ENCODE measurements at regions not wholly inside any gene's neighbourhood (a gene's known extent, or its start where the extent isn't known, plus 50 kb on each side); places are given as distances from the start of the nearest gene placed in this dataset.

GRCh38 chr5:15384176-15384575 is 115.8 kb upstream of the FBXL7 start:
- Histone ChIP-seq H3K4me1 (ENCODE audit: control insufficient read depth, insufficient read depth, low read length) (no peaks in the 10 kb centered on the region), H3K27ac (ENCODE audit: insufficient read depth, low read length) (no peak overlapping the region), H3K27me3 (ENCODE audit: control insufficient read depth, insufficient read depth, low read length) (peaks cover 6% of the 10 kb centered on the region), H3K18ac (ENCODE audit: low read depth, low read length) (no peak overlapping the region), H3K9me1 (ENCODE audit: insufficient read depth, low read length) (no peaks in the 10 kb centered on the region), H2AFZ (replicated peaks; ENCODE audit: low read length, poor library complexity) (no peak overlapping the region), H2BK5ac (ENCODE audit: low read depth, low read length, poor library complexity, severe bottlenecking) (no peak overlapping the region), H3K4me3 (ENCODE audit: insufficient read depth, low read depth, low read length) (no peak overlapping the region), H2BK20ac (ENCODE audit: low read depth, low read length) (no peak overlapping the region), H3K4ac (ENCODE audit: low read depth, low read length) (no peak overlapping the region), H2AK9ac (replicated peaks; ENCODE audit: low read depth, low read length, poor library complexity) (no peak overlapping the region), H3K14ac (replicated peaks; ENCODE audit: low read depth, low read length) (no peak overlapping the region), H4K20me1 (ENCODE audit: insufficient read depth, low read length) (no peaks in the 10 kb centered on the region), H3K4me2 (ENCODE audit: low read depth, low read length) (no peak overlapping the region), H3K9ac (ENCODE audit: low read depth, low read length) (no peak overlapping the region), H2BK15ac (ENCODE audit: low read depth, low read length) (no peak overlapping the region), H3K56ac (ENCODE audit: extremely low read depth, insufficient read depth, low read length) (no peak overlapping the region), H4K5ac (ENCODE audit: low read depth, low read length) (no peak overlapping the region), H4K8ac (ENCODE audit: low read depth in 2 of 2, low read length in 2 of 2) (no peak overlapping the region), H3K9me3 (ENCODE audit: control insufficient read depth, insufficient read depth, low read length) (no peaks in the 10 kb centered on the region), H2AK5ac (ENCODE audit: low read depth, low read length) (no peak overlapping the region), H4K91ac (ENCODE audit: insufficient read depth, low read depth, low read length) (no peak overlapping the region), H3K79me1 (ENCODE audit: low read depth in 1 of 2, low read length in 2 of 2) (no peaks in the 10 kb centered on the region), H3K23ac (ENCODE audit: low read depth, low read length) (no peak overlapping the region), H3K36me3 (ENCODE audit: control insufficient read depth, insufficient read depth, low read length) (no peaks in the 10 kb centered on the region), H2BK120ac (ENCODE audit: low read depth, low read length) (no peak overlapping the region)
- ATAC-seq (ENCODE audit: low read depth), result no peak
- ChIA-PET POLR2A (ENCODE audit: unreplicated experiment) (no interaction called here), CTCF (interaction anchor here (1.1 to 1.5 kb wide), 3 partner anchors 10 to 611 kb away, joined by 3 to 5 read pairs (median 5); no protein-coding TSS in a partner anchor)
- dilution Hi-C loops (cut with HindIII; ENCODE audit: low sequenced_read_pairs, unreplicated experiment), result no loop called here
- 50% methylated on average over 5 of the region's 9 CpGs; no CpG with 5 or more reads in 1 of the 2 experiments for WGBS, 2 experiments (ENCODE audit: extremely low coverage in 2 of 2, insufficient read length in 1 of 2)
- BruUV-seq (replicated peaks), result no TSS peak
- DNase-seq, result no peak
- in situ Hi-C loops (cut with MboI; ENCODE audit: low sequenced_read_pairs), result no loop called here
- TF ChIP-seq NFE2L2 (IDR thresholded peaks at IDR 0.05; ENCODE audit: low read depth, low read length) (no peak), CHD1 (IDR thresholded peaks at IDR 0.05; ENCODE audit: low read depth, low read length) (no peak), BHLHE40 (IDR thresholded peaks at IDR 0.05; ENCODE audit: low read depth, low read length) (no peak), RAD21 (IDR thresholded peaks at IDR 0.05; ENCODE audit: low read length) (no peak), RFX5 (IDR thresholded peaks at IDR 0.05; ENCODE audit: low read depth, low read length) (no peak), USF2 (IDR thresholded peaks at IDR 0.05; ENCODE audit: low read depth, low read length) (no peak), POLR2A (IDR thresholded peaks at IDR 0.05; ENCODE audit: low read depth, low read length) (no peak), MAFK (IDR thresholded peaks at IDR 0.05; ENCODE audit: low read depth, low read length) (no peak), ELK1 (IDR thresholded peaks at IDR 0.05; ENCODE audit: borderline replicate concordance, low read depth, low read length) (no peak), SMC3 (IDR thresholded peaks at IDR 0.05; ENCODE audit: low read depth, low read length) (no peak), CTCF (conservative IDR thresholded peaks at IDR 0.05; ENCODE audit: low read depth, low read length) (no peak), MAZ (IDR thresholded peaks at IDR 0.05; ENCODE audit: borderline replicate concordance, low read depth, low read length) (no peak), MXI1 (IDR thresholded peaks at IDR 0.05; ENCODE audit: borderline replicate concordance, low read depth, low read length) (no peak), FOS (IDR thresholded peaks at IDR 0.05; ENCODE audit: low read depth, low read length) (no peak)
- intact Hi-C loops (cut with micrococcal nuclease), result loop anchor here (5.0 kb wide), 1 partner anchor 613 kb away; no protein-coding TSS in a partner anchor

All from IMR-90 (cell line).